ENCODE measurements at regions not wholly inside any gene's neighbourhood (a gene's known extent, or its start where the extent isn't known, plus 50 kb on each side); places are given as distances from the start of the nearest gene placed in this dataset.
"Not testable (repeated sequence)": the region's sequence is repeated elsewhere in the genome, so short reads cannot be mapped to it uniquely, and the experiment has no call there.

GRCh38 chr5:10069637-10070313 is 179.9 kb downstream of the ATPSCKMT start:
- no peak for DNase-seq

- no peak for DNase-seq
Measured at GRCh38 chr5:10065428-10066000, 184.2 kb downstream of the ATPSCKMT start.

- no peak for DNase-seq
Measured at GRCh38 chr5:10064546-10065195, 185.0 kb downstream of the ATPSCKMT start.

DNA sequence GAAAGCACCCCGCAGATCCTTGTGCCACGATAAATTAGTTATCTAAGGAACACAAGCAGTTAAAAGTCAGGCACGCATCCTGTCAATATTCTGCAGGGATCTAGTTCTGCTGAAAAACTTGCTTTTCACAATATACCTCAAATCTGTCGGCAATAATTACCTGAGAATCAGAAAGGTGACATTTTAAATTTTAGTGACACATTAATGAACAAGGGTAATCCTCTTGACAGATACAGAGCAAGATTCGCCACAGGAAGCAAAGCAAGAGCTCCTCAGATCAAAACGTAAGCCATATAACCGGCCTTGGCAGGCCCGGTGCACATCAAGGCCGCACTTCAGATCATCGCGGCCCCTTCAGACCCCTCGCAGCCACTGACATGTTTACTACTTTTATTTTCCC is 185.7 kb downstream of the ATPSCKMT start:
- no peak for DNase-seq

GRCh38 chr5:10059980-10060379 is 189.7 kb downstream of the ATPSCKMT start:
- no peak for DNase-seq

GRCh38 chr5:10059556-10059955 is 190.1 kb downstream of the ATPSCKMT start:
- DNase-seq, result no peak

DNA sequence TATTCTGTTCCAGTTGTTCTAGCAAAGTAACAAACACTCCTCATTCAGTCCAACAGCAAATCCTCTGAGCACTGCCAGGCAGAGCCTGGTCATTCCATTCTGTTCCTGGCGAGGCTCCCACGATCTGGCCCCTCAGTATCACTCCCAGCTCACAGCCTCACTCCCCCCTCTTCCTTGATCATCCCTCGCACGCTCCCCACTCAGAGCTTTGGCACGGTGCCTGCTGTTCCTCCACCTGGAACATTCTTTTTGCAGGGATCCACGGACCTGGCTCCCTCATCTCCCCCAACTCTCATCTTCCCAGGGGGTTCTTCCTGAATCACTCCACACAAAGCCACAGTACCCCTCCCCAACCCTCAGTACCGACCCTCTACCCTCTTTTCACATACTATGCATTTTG is 192.3 kb downstream of the ATPSCKMT start:
- no peak for DNase-seq

GRCh38 chr5:10056228-10056760 is 193.4 kb downstream of the ATPSCKMT start:
- no peak for DNase-seq

GRCh38 chr5:10049858-10050455 is 199.7 kb downstream of the ATPSCKMT start:
- DNase-seq, result no peak

DNA sequence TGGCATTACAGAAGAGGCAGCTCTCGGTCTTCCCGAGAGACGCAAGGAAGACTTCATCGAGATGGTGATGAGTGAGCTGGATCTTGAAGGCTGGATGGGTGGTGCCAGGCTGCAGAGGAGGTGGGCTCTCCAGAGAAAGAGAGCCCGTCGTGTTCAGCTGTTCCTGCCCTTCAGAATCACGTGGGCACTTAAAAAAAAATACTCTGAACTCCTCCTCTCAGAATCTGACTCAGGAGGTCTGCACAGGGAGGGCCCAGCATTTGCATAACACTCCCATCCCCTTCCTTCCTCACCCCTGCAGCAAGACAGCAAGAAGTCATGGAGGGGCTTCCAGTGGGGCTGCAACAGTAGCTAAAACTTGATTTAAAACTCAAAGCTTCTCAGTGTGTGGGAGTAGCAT is 203.0 kb downstream of the ATPSCKMT start:
- no peak for DNase-seq

GRCh38 chr5:10045376-10045775 is 204.3 kb downstream of the ATPSCKMT start:
- DNase-seq, result no peak

DNA sequence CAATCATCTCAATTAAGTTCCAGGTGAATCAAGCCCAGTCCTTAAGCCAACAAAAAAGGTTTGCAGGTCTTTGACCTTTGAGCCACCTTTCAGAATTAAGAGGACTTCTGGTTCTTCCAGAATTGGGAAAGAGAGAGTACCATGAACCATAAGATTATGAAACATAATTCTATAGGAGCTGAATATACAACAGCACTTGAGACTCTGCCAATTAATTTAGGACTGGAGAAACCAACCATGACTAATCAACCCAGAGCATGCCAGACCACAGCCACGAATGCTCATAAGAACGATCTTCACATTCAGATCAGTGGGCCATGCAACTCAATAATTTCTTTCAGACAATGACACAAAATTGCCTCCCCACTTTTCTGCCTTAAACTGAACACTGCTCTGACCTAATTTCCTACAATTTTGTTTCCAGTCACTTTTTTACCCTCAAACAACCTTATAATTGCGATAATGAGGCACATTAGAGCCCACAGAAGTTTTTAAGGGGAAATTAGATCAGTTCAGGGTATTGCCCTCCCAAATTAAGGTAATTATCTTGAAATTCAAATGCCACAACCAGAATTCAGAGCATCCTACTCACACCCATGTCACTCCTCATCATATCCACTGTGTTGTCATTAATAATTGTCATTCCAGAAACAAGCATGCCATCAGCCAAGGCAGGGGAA is 213.4 kb downstream of the ATPSCKMT start:
- peak; percentile 8 for DNase-seq

- DNase-seq, result peak; percentile 31
Measured at GRCh38 chr5:10034001-10034400, 215.7 kb downstream of the ATPSCKMT start.

- DNase-seq, result no peak
Measured at GRCh38 chr5:10031817-10032216, 217.9 kb downstream of the ATPSCKMT start.

- no peak for DNase-seq
Measured at GRCh38 chr5:10030219-10030831, 219.4 kb downstream of the ATPSCKMT start.

GRCh38 chr5:10023494-10023893 is 226.2 kb downstream of the ATPSCKMT start:
- DNase-seq, result no peak

- no peak for DNase-seq
Measured at GRCh38 chr5:10021248-10021647, 228.4 kb downstream of the ATPSCKMT start.

GRCh38 chr5:10019236-10019635 is 230.5 kb downstream of the ATPSCKMT start:
- no peak for DNase-seq

DNA sequence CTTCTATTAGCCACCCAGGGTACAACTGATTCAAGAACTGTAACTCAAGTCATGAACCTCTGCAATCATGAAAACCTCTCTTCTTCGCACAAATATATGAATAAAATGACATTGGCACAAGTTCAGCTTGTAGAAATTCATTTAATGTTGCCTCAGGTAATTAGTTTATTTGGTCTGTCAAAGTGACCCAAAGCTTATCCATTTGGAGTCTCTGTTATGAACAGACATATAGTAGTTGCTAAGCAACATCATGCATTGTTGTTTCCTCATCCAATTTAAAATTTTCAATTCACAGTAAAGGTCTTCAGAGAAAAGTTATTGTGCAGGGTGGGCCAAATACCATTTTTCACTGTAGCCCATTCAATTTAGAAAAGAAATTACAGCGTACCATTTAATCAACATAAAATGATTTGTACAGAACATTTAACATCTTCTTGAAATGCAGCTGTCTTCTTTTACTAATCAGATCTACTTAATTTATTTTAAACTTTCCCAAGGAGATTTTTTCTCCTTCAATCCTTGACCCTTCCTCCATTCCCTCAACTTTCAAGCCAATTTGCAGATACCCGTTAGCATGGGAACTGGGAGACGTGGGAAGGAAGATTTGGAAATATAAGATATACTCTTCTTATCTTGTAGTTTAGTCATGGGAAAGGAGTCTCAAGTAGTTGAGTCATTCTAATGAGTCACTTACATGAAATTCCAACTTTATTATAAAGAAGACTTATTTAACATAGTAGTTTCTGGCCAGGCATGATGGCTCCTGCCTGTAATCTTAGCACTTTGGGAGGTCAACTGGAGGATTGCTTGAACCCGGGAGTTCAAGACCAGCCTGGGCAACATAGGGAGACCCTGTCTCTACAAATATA is 231.3 kb downstream of the ATPSCKMT start:
- no peak for DNase-seq

GRCh38 chr5:10017786-10018185 is 231.9 kb downstream of the ATPSCKMT start:
- no peak for DNase-seq

- not testable (repeated sequence) for DNase-seq
Measured at GRCh38 chr5:10016559-10016958, 233.1 kb downstream of the ATPSCKMT start.

GRCh38 chr5:10015681-10016080 is 234.0 kb downstream of the ATPSCKMT start:
- not testable (repeated sequence) for DNase-seq
